HG03575 (cell line): ENCODE measurements at regions not wholly inside any gene's neighbourhood (a gene's known extent, or its start where the extent isn't known, plus 50 kb on each side); places are given as distances from the start of the nearest gene placed in this dataset.
"Not testable (repeated sequence)": the region's sequence is repeated elsewhere in the genome, so short reads cannot be mapped to it uniquely, and the experiment has no call there.

Source experiments
- ATAC-seq: cut with Tn5 transposase; IDR thresholded peaks from one replicate; pipeline ENCODE4 v1.9.1; 2021; ENCODE audit not compliant: unreplicated experiment, insufficient number of reproducible peaks, low FRiP score; ENCODE audit errors: extremely low read depth

GRCh38 chr3:72633121-72633520 is 215.1 kb downstream of the SHQ1 start:
- no peak for ATAC-seq

- no peak for ATAC-seq
These were observed 216.1 kb downstream of the SHQ1 start for GRCh38 chr3:72632129-72632528.

- no peak for ATAC-seq
These were observed 217.3 kb downstream of the SHQ1 start for GRCh38 chr3:72630969-72631344.

GRCh38 chr3:72630327-72630968 is 217.8 kb downstream of the SHQ1 start:
- no peak for ATAC-seq

GRCh38 chr3:72629191-72629631 is 219.0 kb downstream of the SHQ1 start:
- ATAC-seq: no peak

GRCh38 chr3:72628065-72628464 is 220.2 kb downstream of the SHQ1 start:
- ATAC-seq: no peak

GRCh38 chr3:72627271-72627670 is 221.0 kb downstream of the SHQ1 start:
- no peak for ATAC-seq

GRCh38 chr3:72625602-72626337 is 222.5 kb downstream of the SHQ1 start:
- ATAC-seq: no peak

GRCh38 chr3:72624656-72625055 is 223.6 kb downstream of the SHQ1 start:
- ATAC-seq: no peak

GRCh38 chr3:72618739-72619138 is 229.5 kb downstream of the SHQ1 start:
- no peak for ATAC-seq

- ATAC-seq: no peak
These were observed 230.7 kb downstream of the SHQ1 start for GRCh38 chr3:72617424-72618024.

GRCh38 chr3:72615776-72616175 is 232.5 kb downstream of the SHQ1 start:
- ATAC-seq: no peak

GRCh38 chr3:72615182-72615581 is 233.1 kb downstream of the SHQ1 start:
- ATAC-seq: no peak

GRCh38 chr3:72614394-72615074 is 233.7 kb downstream of the SHQ1 start:
- no peak for ATAC-seq

- ATAC-seq: no peak
These were observed 234.4 kb downstream of the SHQ1 start for GRCh38 chr3:72613871-72614270.

- not testable (repeated sequence) for ATAC-seq
These were observed 239.1 kb downstream of the SHQ1 start for GRCh38 chr3:72609114-72609513.

GRCh38 chr3:72606005-72606800 is 242.0 kb downstream of the SHQ1 start:
- ATAC-seq: no peak

- ATAC-seq: no peak
These were observed 243.9 kb downstream of the SHQ1 start for GRCh38 chr3:72604328-72604727.
